HepG2 (cell line): ENCODE measurements at regions not wholly inside any gene's neighbourhood (a gene's known extent, or its start where the extent isn't known, plus 50 kb on each side); places are given as distances from the start of the nearest gene placed in this dataset.

Experiments used
- ATAC-seq: fragments of 200-7000 bp; cut with Tn5 transposase; 3 replicates; pipeline ENCODE4 v1.9.1; 2020; ENCODE audit warnings: mild to moderate bottlenecking, moderate library complexity
- BruUV-seq: library from RNA; stranded (reverse); fragments of 400-500 nt; replicated peaks from 2 replicates; lab custom pipeline; 2021; lab: Mats Ljungman, UMichigan
- CTCF ChIA-PET: fragments of 300-600 bp; formaldehyde crosslinking; extraction: SDS; loops from one replicate; lab custom pipeline; 2021; ENCODE audit warnings: low total read pairs, inconsistent platforms, low intra/inter-chr PET ratio; lab: Yijun Ruan, JAX
- POLR2A ChIA-PET: fragments of 350-600 bp; sonication (Branson Sonifier 250); formaldehyde crosslinking; loops from one replicate; lab custom pipeline; 2020; ENCODE audit warnings: antibody characterized with exemption, inconsistent platforms; lab: Yijun Ruan, JAX
- DNase-seq: peaks from one replicate; pipeline ENCODE4 v3.0.0-alpha.2; 2015; ENCODE audit warnings: low spot score
- FAIRE-seq: peaks from 3 replicates; lab custom pipeline; 2011; peaks lifted over from hg19 to GRCh38; lab: Jason Lieb, UNC
- H2AFZ ChIP-seq: one replicate; pipeline ENCODE4 v1.6.1; 2011; ENCODE audit warnings: low read length, inconsistent platforms
- H3K27ac ChIP-seq: fragments of 300-600 bp; 3 replicates; pipeline ENCODE4 v1.8.0; 2011; ENCODE audit warnings: mixed run types, mild to moderate bottlenecking, mixed read lengths, low read length, inconsistent platforms; ENCODE audit not compliant: insufficient read depth; ENCODE audit errors: extremely low read length
- H3K27me3 ChIP-seq, 2 experiments: fragments of 200-600 bp in 1 of 2; 2 replicates in 1 of 2; 3 replicates in 1 of 2; pipeline versions ENCODE4 v1.6.0 to v1.8.0; 2011; ENCODE audit warnings: low read length in 2 of 2, mild to moderate bottlenecking in 2 of 2, moderate library complexity in 2 of 2, inconsistent platforms in 1 of 2; ENCODE audit not compliant: insufficient read depth in 2 of 2, control insufficient read depth in 1 of 2
- H3K36me3 ChIP-seq, 2 experiments: fragments of 200-600 bp in 1 of 2; replicated peaks in 1 of 2; 2 replicates in 1 of 2; 3 replicates in 1 of 2; pipeline versions ENCODE4 v1.5.1 to v1.8.0; 2011; ENCODE audit warnings: low read length in 2 of 2, inconsistent platforms in 1 of 2; ENCODE audit not compliant: insufficient read depth in 2 of 2, control insufficient read depth in 1 of 2
- H3K4me1 ChIP-seq: 2 replicates; pipeline ENCODE4 v1.5.1; 2012; ENCODE audit warnings: low read length, inconsistent platforms; ENCODE audit not compliant: insufficient read depth
- H3K4me2 ChIP-seq: 2 replicates; pipeline ENCODE4 v1.6.0; 2011; ENCODE audit warnings: low read depth, low read length, inconsistent platforms
- H3K4me3 ChIP-seq, 3 experiments: fragments of 200-600 bp in 1 of 3; sonication (generic), shearing (Covaris generic) in 1 of 3; replicated peaks in 1 of 3; 2 replicates each; pipeline ENCODE4 v1.5.1; 2011 to 2016; ENCODE audit warnings: low read length in 3 of 3, inconsistent platforms in 2 of 3, low read depth in 2 of 3, mild to moderate bottlenecking in 2 of 3, control low read depth in 1 of 3, mixed read lengths in 1 of 3; ENCODE audit not compliant: insufficient read depth in 1 of 3
- H3K79me2 ChIP-seq: one replicate; pipeline ENCODE4 v1.6.1; 2011; ENCODE audit warnings: low read length, inconsistent platforms; ENCODE audit not compliant: insufficient read depth
- H3K9ac ChIP-seq: 2 replicates; pipeline ENCODE4 v1.6.0; 2011; ENCODE audit warnings: mild to moderate bottlenecking, low read depth, low read length, inconsistent platforms; ENCODE audit not compliant: insufficient read depth
- H3K9me3 ChIP-seq: 2 replicates; pipeline ENCODE4 v1.5.1; 2012; ENCODE audit warnings: mild to moderate bottlenecking, low read length
- H4K20me1 ChIP-seq: 2 replicates; pipeline ENCODE4 v1.6.0; 2011; ENCODE audit warnings: inconsistent platforms, mild to moderate bottlenecking, low read length, moderate library complexity; ENCODE audit not compliant: insufficient read depth
- CENPBD1 ChIP-seq: sonication (generic); formaldehyde crosslinking; IDR thresholded peaks from 2 replicates; pipeline ENCODE4 v1.8.0; 2022; ENCODE audit warnings: missing genetic modification reagents, low read depth, mild to moderate bottlenecking, borderline replicate concordance
- HNRNPLL ChIP-seq: fragments of 200-400 bp; formaldehyde crosslinking; IDR thresholded peaks from 2 replicates; pipeline ENCODE4 v1.6.1; 2017; ENCODE audit warnings: mild to moderate bottlenecking, low read depth, low read length; ENCODE audit not compliant: poor library complexity, severe bottlenecking
- KLF13 ChIP-seq: sonication (generic); formaldehyde crosslinking; IDR thresholded peaks from 2 replicates; pipeline ENCODE4 v1.4.0; 2020; ENCODE audit warnings: mild to moderate bottlenecking, missing genetic modification reagents
- ZBTB38 ChIP-seq: sonication (generic); formaldehyde crosslinking; IDR thresholded peaks from 2 replicates; pipeline ENCODE4 v1.5.1; 2020; ENCODE audit warnings: mild to moderate bottlenecking, missing genetic modification reagents
- ZNF460 ChIP-seq: sonication (generic); formaldehyde crosslinking; IDR thresholded peaks from 2 replicates; pipeline ENCODE4 v1.5.1; 2020; ENCODE audit warnings: missing genetic modification reagents, mild to moderate bottlenecking, borderline replicate concordance
- ZNF562 ChIP-seq: sonication (generic); formaldehyde crosslinking; IDR thresholded peaks from 2 replicates; pipeline ENCODE4 v1.8.0; 2022; ENCODE audit warnings: missing genetic modification reagents, borderline replicate concordance
- ZNF572 ChIP-seq: sonication (generic); formaldehyde crosslinking; IDR thresholded peaks from 2 replicates; pipeline ENCODE4 v1.5.1; 2020; ENCODE audit warnings: mild to moderate bottlenecking, missing genetic modification reagents
- WGBS: methylation state at CpG from one replicate; pipeline ENCODE4 v1.1.6; 2017; ENCODE audit warnings: low lambda C conversion rate; 5-methylcytosine and 5-hydroxymethylcytosine counted together
- in situ Hi-C: cut with HindIII; loops from 2 replicates; pipeline ENCODE4 v1.10.0; 2017; ENCODE audit warnings: low pct_unique_long_range_greater_than_20kb; ENCODE audit not compliant: extremely low pct_ligation_motif_present
- intact Hi-C: fragments of 100-400 bp; cut with micrococcal nuclease; formaldehyde crosslinking; loops from one replicate; pipeline ENCODE4 v1.10.0; 2022; ENCODE audit not compliant: unreplicated experiment
- TF ChIP-seq, protein P1 (sequence below): sonication (generic); formaldehyde crosslinking; IDR thresholded peaks from 2 replicates; pipeline ENCODE4 v1.4.0; 2020; ENCODE audit warnings: missing genetic modification reagents, low read depth, mild to moderate bottlenecking, borderline replicate concordance

- Histone ChIP-seq H3K36me3 (no peaks in the 10 kb centered on the region), H3K27ac (no peak overlapping the region), H3K4me1 (no peaks in the 10 kb centered on the region), H3K9ac (no peak overlapping the region), H3K27me3 (no peaks in the 10 kb centered on the region), H4K20me1 (no peaks in the 10 kb centered on the region)
- 8% methylated on average over 1 of the region's 1 CpG for WGBS
- no peak for FAIRE-seq
- BruUV-seq = no TSS peak
- TF ChIP-seq ZNF460 (CRISPR knock-in tag) = no peak
- TF ChIP-seq, all 625 proteins: peak for 0
- ATAC-seq = no peak
- DNase-seq = no peak
- Histone ChIP-seq H3K9me3 (no peaks in the 10 kb centered on the region), H3K4me3 (no peak overlapping the region), H3K4me2 (no peak overlapping the region), H3K79me2 (no peaks in the 10 kb centered on the region), H2AFZ (no peak overlapping the region)
- in situ Hi-C loops = no loop called here
- ChIA-PET CTCF (no interaction called here), POLR2A (no interaction called here)
- intact Hi-C loops = no loop called here
Measured at GRCh38 chr6:125655511-125655910, 93.9 kb upstream of the HEY2 start.

DNA sequence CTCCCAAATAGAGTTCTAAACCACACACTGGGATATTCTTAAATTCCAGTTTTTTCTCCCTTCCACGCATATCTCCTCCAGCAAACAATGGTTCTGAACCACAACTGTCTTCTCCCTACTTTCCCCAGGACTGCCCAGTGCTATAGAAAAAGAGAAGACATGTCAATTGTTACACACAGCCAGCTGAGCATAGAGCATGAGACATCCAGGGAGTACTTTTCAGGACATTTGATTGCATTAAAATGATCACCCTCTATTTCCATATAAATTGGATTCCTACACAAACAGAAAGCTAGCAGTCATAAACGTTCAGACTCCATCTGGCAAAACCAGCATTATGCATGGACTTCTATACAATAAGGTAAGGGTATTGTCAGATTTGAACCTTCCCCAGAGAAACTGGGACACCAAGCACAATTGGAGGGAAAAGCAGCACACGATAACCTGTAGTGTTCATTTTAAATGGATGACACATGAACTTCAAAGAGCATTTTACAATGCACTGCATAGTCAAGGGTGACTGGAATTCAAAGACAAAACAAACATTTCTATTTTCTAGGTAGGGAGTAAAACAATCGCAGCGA is 93.1 kb upstream of the HEY2 start:
- ATAC-seq = no peak
- H3K27ac ChIP-seq = no peak overlapping the region
- TF ChIP-seq CENPBD1 = no peak
- TF ChIP-seq KLF13 (CRISPR knock-in tag) = no peak
- TF ChIP-seq ZBTB38 = no peak
- TF ChIP-seq, protein P1, sequence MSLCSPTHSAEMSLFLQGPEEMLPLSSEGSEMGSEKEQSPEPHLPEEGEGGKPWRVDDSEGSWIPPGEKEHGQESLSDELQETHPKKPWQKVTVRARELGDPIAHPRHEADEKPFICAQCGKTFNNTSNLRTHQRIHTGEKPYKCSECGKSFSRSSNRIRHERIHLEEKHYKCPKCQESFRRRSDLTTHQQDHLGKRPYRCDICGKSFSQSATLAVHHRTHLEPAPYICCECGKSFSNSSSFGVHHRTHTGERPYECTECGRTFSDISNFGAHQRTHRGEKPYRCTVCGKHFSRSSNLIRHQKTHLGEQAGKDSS (CRISPR knock-in tag) = no peak
- no peak for TF ChIP-seq ZNF562 (CRISPR knock-in tag)
- TF ChIP-seq ZNF572 (CRISPR knock-in tag) = no peak
- TF ChIP-seq HNRNPLL = no peak
- TF ChIP-seq, all 625 proteins: peak for 0
- POLR2A ChIA-PET = no interaction called here
- no peak overlapping the region for H3K4me2 ChIP-seq
- DNase-seq (no peak), FAIRE-seq (no peak)
- no peaks in the 10 kb centered on the region for H4K20me1 ChIP-seq
- H3K79me2 ChIP-seq = no peaks in the 10 kb centered on the region
- in situ Hi-C loops (no loop called here), intact Hi-C loops (no loop called here)
- H2AFZ ChIP-seq = no peak overlapping the region
- WGBS = 5% methylated on average over 5 of the region's 5 CpGs
- BruUV-seq = no TSS peak
- no peaks in the 10 kb centered on the region for H3K4me1 ChIP-seq
- H3K27me3 ChIP-seq = no peaks in the 10 kb centered on the region
- no peak overlapping the region for H3K4me3 ChIP-seq
- no peaks in the 10 kb centered on the region for H3K36me3 ChIP-seq
- CTCF ChIA-PET = no interaction called here
- H3K9ac ChIP-seq = no peak overlapping the region
- H3K9me3 ChIP-seq = no peaks in the 10 kb centered on the region
